ENCODE measurements at regions not wholly inside any gene's neighbourhood (a gene's known extent, or its start where the extent isn't known, plus 50 kb on each side); places are given as distances from the start of the nearest gene placed in this dataset.

- ATAC-seq (ENCODE audit: low read depth): no peak
- ChIA-PET CTCF (no interaction called here), POLR2A (no interaction called here)
Measured at GRCh38 chr2:217456016-217456415, 546.8 kb downstream of the TNS1 start.

GRCh38 chr2:217452928-217453327, 549.9 kb downstream of the TNS1 start:
- no peaks in the 10 kb centered on the region for H3K9me3 ChIP-seq (ENCODE audit: control extremely low read depth in 1 of 3, control insufficient read depth in 2 of 3, insufficient read depth in 1 of 3, low read length in 2 of 3)
- Mint-ChIP-seq H3K4me1 (no peaks in the 10 kb centered on the region), H3K9me3 (ENCODE audit: insufficient read depth) (peaks cover 2% of the 10 kb centered on the region), H3K4me3 (no peak overlapping the region), H3K27me3 (no peaks in the 10 kb centered on the region), H3K27ac (no peak overlapping the region)
- H3K79me2 ChIP-seq (ENCODE audit: control insufficient read depth, insufficient read depth, low read length): no peaks in the 10 kb centered on the region
- peaks cover 0 to 3% (median 0%) of the 10 kb centered on the region in 4 experiments for H3K27me3 ChIP-seq (replicated peaks in 1 of 4; ENCODE audit: control extremely low read depth in 1 of 4, control insufficient read depth in 3 of 4, insufficient read depth in 4 of 4, low read length in 3 of 4)
- WGBS (ENCODE audit: insufficient coverage): no CpG with 5 or more reads among the region's 1 CpG
- H3K4me2 ChIP-seq (replicated peaks; ENCODE audit: low read depth, low read length, poor library complexity, severe bottlenecking): no peak overlapping the region
- no peaks in the 10 kb centered on the region for H3K36me3 ChIP-seq (replicated peaks in 1 of 2; ENCODE audit: control extremely low read depth in 1 of 2, control insufficient read depth in 1 of 2, extremely low read depth in 1 of 2, insufficient read depth in 2 of 2, low read length in 1 of 2)
- H3K4me3 ChIP-seq (ENCODE audit: control extremely low read depth in 1 of 5, extremely low read depth in 1 of 5, insufficient read depth in 1 of 5, low read depth in 2 of 5, low read length in 4 of 5): no peak overlapping the region
- no peak for ATAC-seq (ENCODE audit: low read depth)
- no peak for TF ChIP-seq EZH2 (IDR thresholded peaks at IDR 0.05; ENCODE audit: borderline replicate concordance, insufficient read depth, low read depth, low read length, poor library complexity, severe bottlenecking)
- TF ChIP-seq CTCF (IDR thresholded peaks at IDR 0.05): no peak
- DNase-seq: no peak
- no peak overlapping the region for H3K27ac ChIP-seq (ENCODE audit: low read length in 2 of 2)
- H2AFZ ChIP-seq (ENCODE audit: insufficient read depth, low read depth, low read length, poor library complexity, severe bottlenecking): no peak overlapping the region
- no peaks in the 10 kb centered on the region for H4K20me1 ChIP-seq (ENCODE audit: control insufficient read depth, insufficient read depth, low read length, poor library complexity, severe bottlenecking)
- no peaks in the 10 kb centered on the region for H3K4me1 ChIP-seq (ENCODE audit: control insufficient read depth in 2 of 2, insufficient read depth in 2 of 2, low read length in 2 of 2)
- no peak overlapping the region for H3K9ac ChIP-seq (ENCODE audit: low read length)
- intact Hi-C loops (cut with micrococcal nuclease): no loop called here
- ChIA-PET CTCF (no interaction called here), POLR2A (no interaction called here)

More at GRCh38 chr2:217456016-217456415, 546.8 kb downstream of the TNS1 start:
- no CpG with 5 or more reads among the region's 2 CpGs for WGBS (ENCODE audit: insufficient coverage)
- Histone ChIP-seq H4K20me1 (ENCODE audit: control insufficient read depth, insufficient read depth, low read length, poor library complexity, severe bottlenecking) (no peaks in the 10 kb centered on the region), H3K4me3 (ENCODE audit: control extremely low read depth in 1 of 5, extremely low read depth in 1 of 5, insufficient read depth in 1 of 5, low read depth in 2 of 5, low read length in 4 of 5) (no peak overlapping the region), H3K9ac (ENCODE audit: low read length) (no peak overlapping the region), H3K27me3 (replicated peaks in 1 of 4; ENCODE audit: control extremely low read depth in 1 of 4, control insufficient read depth in 3 of 4, insufficient read depth in 4 of 4, low read length in 3 of 4) (peaks cover 0 to 4% (median 1%) of the 10 kb centered on the region in 4 experiments), H3K36me3 (replicated peaks in 1 of 2; ENCODE audit: control extremely low read depth in 1 of 2, control insufficient read depth in 1 of 2, extremely low read depth in 1 of 2, insufficient read depth in 2 of 2, low read length in 1 of 2) (no peaks in the 10 kb centered on the region), H3K79me2 (ENCODE audit: control insufficient read depth, insufficient read depth, low read length) (no peaks in the 10 kb centered on the region), H3K27ac (ENCODE audit: low read length in 2 of 2) (no peak overlapping the region), H2AFZ (ENCODE audit: insufficient read depth, low read depth, low read length, poor library complexity, severe bottlenecking) (no peak overlapping the region), H3K4me2 (replicated peaks; ENCODE audit: low read depth, low read length, poor library complexity, severe bottlenecking) (no peak overlapping the region), H3K4me1 (ENCODE audit: control insufficient read depth in 2 of 2, insufficient read depth in 2 of 2, low read length in 2 of 2) (no peaks in the 10 kb centered on the region), H3K9me3 (ENCODE audit: control extremely low read depth in 1 of 3, control insufficient read depth in 2 of 3, insufficient read depth in 1 of 3, low read length in 2 of 3) (no peaks in the 10 kb centered on the region)
- no peak overlapping the region for H3K27ac Mint-ChIP-seq
- no peaks in the 10 kb centered on the region for H3K4me1 Mint-ChIP-seq
- no peak for DNase-seq
- TF ChIP-seq CTCF (IDR thresholded peaks at IDR 0.05): no peak
- TF ChIP-seq EZH2 (IDR thresholded peaks at IDR 0.05; ENCODE audit: borderline replicate concordance, insufficient read depth, low read depth, low read length, poor library complexity, severe bottlenecking): no peak
- H3K27me3 Mint-ChIP-seq: no peaks in the 10 kb centered on the region
- intact Hi-C loops (cut with micrococcal nuclease): no loop called here
- peaks cover 2% of the 10 kb centered on the region for H3K9me3 Mint-ChIP-seq (ENCODE audit: insufficient read depth)
- H3K4me3 Mint-ChIP-seq: no peak overlapping the region
